22Rv1 (cell line): ENCODE measurements at regions not wholly inside any gene's neighbourhood (a gene's known extent, or its start where the extent isn't known, plus 50 kb on each side); places are given as distances from the start of the nearest gene placed in this dataset.

Experiments
- H3K27ac ChIP-seq: fragments of 450-650 bp; 2 replicates; pipeline ENCODE4 v1.5.1; 2017
- CTCF ChIP-seq: fragments of 450-650 bp; IDR thresholded peaks from 2 replicates; pipeline ENCODE4 v1.5.1; 2017; ENCODE audit warnings: mild to moderate bottlenecking
- ZFX ChIP-seq: fragments of 450-650 bp; IDR thresholded peaks from 2 replicates; pipeline ENCODE4 v1.6.1; 2017; ENCODE audit warnings: antibody characterized with exemption, borderline replicate concordance

GRCh38 chr16:66194866-66195265 lies 171.6 kb upstream of the CDH5 start:
- TF ChIP-seq CTCF (no peak), ZFX (no peak)
- H3K27ac ChIP-seq: no peak overlapping the region

- H3K27ac ChIP-seq: no peak overlapping the region
- TF ChIP-seq ZFX (no peak), CTCF (no peak)
Observed at GRCh38 chr16:66193543-66194229, 172.8 kb upstream of the CDH5 start.

DNA sequence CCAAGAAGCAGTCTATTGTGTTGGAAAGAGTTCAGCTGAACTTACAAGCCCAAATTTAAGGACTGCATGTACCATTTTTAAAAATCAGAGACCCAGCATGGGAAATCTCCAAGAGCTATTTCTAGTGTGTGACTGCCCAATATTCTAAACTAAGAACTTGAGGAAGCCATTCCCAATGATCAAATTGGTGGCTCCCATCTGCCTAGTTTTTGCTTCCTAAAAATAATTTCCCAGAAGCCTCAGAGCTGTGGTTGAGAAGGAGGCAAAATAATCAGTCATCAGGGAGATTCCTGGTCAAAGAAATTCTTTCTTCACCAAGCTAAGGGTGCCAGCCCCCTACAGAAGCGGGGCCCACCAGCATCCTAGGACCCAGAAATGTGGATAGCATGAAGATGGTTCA lies 176.1 kb upstream of the CDH5 start:
- H3K27ac ChIP-seq: no peak overlapping the region
- TF ChIP-seq ZFX (no peak), CTCF (no peak)

- TF ChIP-seq ZFX (no peak), CTCF (no peak)
- H3K27ac ChIP-seq: no peak overlapping the region
Observed at GRCh38 chr16:66189951-66190350, 176.5 kb upstream of the CDH5 start.

GRCh38 chr16:66188917-66189725 lies 177.4 kb upstream of the CDH5 start:
- H3K27ac ChIP-seq: no peak overlapping the region
- TF ChIP-seq CTCF (no peak), ZFX (no peak)

GRCh38 chr16:66186251-66186785 lies 180.2 kb upstream of the CDH5 start:
- H3K27ac ChIP-seq: no peak overlapping the region
- TF ChIP-seq CTCF (no peak), ZFX (no peak)

DNA sequence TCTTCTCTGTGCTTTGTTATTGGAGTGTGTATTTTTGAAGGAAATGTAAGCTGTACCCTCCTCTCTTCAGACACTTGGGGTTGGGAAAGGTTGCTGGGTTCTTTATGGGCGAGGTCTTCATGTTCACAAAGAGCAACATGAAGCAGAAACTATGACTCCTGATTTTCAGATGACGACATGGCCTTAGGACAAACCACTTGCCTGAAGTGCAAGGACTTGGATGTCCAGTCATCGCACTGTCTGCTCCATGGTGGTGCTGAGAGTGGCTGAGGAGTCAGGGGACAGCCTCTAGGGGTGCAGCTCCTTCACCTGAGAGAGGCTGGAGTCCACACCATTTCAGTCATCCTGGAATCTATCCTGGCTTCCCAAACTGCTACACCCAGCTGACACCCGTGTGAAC lies 183.9 kb upstream of the CDH5 start:
- no peak overlapping the region for H3K27ac ChIP-seq
- no peak for TF ChIP-seq ZFX
- no peak for TF ChIP-seq CTCF
